K562 (cell line): ENCODE measurements at regions not wholly inside any gene's neighbourhood (a gene's known extent, or its start where the extent isn't known, plus 50 kb on each side); places are given as distances from the start of the nearest gene placed in this dataset.

Experiments
- CBFB ChIP-seq: sonication (generic); formaldehyde crosslinking; IDR thresholded peaks from 2 replicates; pipeline ENCODE4 v1.4.0; 2020; ENCODE audit warnings: mild to moderate bottlenecking, missing genetic modification reagents
- HDAC2 ChIP-seq: fragments of 450-650 bp; IDR thresholded peaks from 2 replicates; pipeline ENCODE4 v1.6.1; 2016; ENCODE audit warnings: mild to moderate bottlenecking
- HMG20B ChIP-seq: fragments of 250-450 bp; sonication (Bioruptor Pico); IDR thresholded peaks from 2 replicates; pipeline ENCODE4 v1.5.0; 2021; ENCODE audit warnings: mild to moderate bottlenecking
- KDM4B ChIP-seq, 2 experiments: fragments of 450-650 bp in 1 of 2; sonication (generic) in 1 of 2; IDR thresholded peaks; 2 replicates each; pipeline ENCODE4 v1.6.1; 2016 to 2017; ENCODE audit warnings: borderline replicate concordance in 2 of 2, antibody characterized with exemption in 1 of 2, low read depth in 1 of 2, mild to moderate bottlenecking in 1 of 2
- MAFK ChIP-seq: IDR thresholded peaks from 2 replicates; pipeline ENCODE4 v1.6.1; 2011; ENCODE audit warnings: low read length, improper control_type of control experiment
- MTA1 ChIP-seq: fragments of 450-650 bp; IDR thresholded peaks from 2 replicates; pipeline ENCODE4 v1.6.1; 2017; ENCODE audit warnings: borderline replicate concordance
- PRPF4 ChIP-seq: fragments of 200-400 bp; formaldehyde crosslinking; IDR thresholded peaks from one replicate; pipeline ENCODE4 v1.6.1; 2017; ENCODE audit warnings: low read length, low read depth, mild to moderate bottlenecking; ENCODE audit not compliant: insufficient read depth, poor library complexity, severe bottlenecking
- RBM39 ChIP-seq: fragments of 200-400 bp; formaldehyde crosslinking; optimal IDR thresholded peaks from 2 replicates; pipeline ENCODE3; 2018; ENCODE audit warnings: low read depth, low read length
- SOX6 ChIP-seq: fragments of 450-650 bp; IDR thresholded peaks from 2 replicates; pipeline ENCODE4 v1.6.1; 2014; ENCODE audit warnings: mild to moderate bottlenecking
- SP1 ChIP-seq: sonication (generic); formaldehyde crosslinking; IDR thresholded peaks from 2 replicates; pipeline ENCODE4 v1.8.1; 2022; ENCODE audit warnings: mild to moderate bottlenecking, missing genetic modification reagents
- TARDBP ChIP-seq: fragments of 450-650 bp; IDR thresholded peaks from 2 replicates; pipeline ENCODE4 v1.6.1; 2016
- TRIM28 ChIP-seq: fragments of 450-650 bp; IDR thresholded peaks from 2 replicates; pipeline ENCODE4 v1.6.1; 2017
- YBX1 ChIP-seq: fragments of 450-650 bp; IDR thresholded peaks from 2 replicates; pipeline ENCODE4 v1.7.1; 2016; ENCODE audit warnings: mild to moderate bottlenecking
- ZNF586 ChIP-seq: fragments of 450-650 bp; formaldehyde crosslinking; conservative IDR thresholded peaks from 2 replicates; pipeline ENCODE4 v1.4.0; 2020; ENCODE audit warnings: mild to moderate bottlenecking, moderate library complexity
- TF ChIP-seq, protein P1 (sequence below): IDR thresholded peaks from 3 replicates; pipeline ENCODE4 v1.6.1; 2011; ENCODE audit warnings: borderline replicate concordance, mild to moderate bottlenecking, moderate library complexity; ENCODE audit not compliant: insufficient read length; ENCODE audit errors: extremely low read depth
- TF ChIP-seq, protein P2 (sequence below): sonication (generic); formaldehyde crosslinking; IDR thresholded peaks from 2 replicates; pipeline ENCODE4 v1.8.1; 2023; ENCODE audit warnings: missing genetic modification reagents, mild to moderate bottlenecking, borderline replicate concordance
- TF ChIP-seq, protein P3 (sequence below), 2 experiments: fragments of 450-650 bp; IDR thresholded peaks; 2 replicates each; pipeline ENCODE4 v1.6.1; 2018; ENCODE audit warnings: mild to moderate bottlenecking in 2 of 2, low read depth in 1 of 2; ENCODE audit not compliant: partially characterized antibody in 2 of 2

DNA sequence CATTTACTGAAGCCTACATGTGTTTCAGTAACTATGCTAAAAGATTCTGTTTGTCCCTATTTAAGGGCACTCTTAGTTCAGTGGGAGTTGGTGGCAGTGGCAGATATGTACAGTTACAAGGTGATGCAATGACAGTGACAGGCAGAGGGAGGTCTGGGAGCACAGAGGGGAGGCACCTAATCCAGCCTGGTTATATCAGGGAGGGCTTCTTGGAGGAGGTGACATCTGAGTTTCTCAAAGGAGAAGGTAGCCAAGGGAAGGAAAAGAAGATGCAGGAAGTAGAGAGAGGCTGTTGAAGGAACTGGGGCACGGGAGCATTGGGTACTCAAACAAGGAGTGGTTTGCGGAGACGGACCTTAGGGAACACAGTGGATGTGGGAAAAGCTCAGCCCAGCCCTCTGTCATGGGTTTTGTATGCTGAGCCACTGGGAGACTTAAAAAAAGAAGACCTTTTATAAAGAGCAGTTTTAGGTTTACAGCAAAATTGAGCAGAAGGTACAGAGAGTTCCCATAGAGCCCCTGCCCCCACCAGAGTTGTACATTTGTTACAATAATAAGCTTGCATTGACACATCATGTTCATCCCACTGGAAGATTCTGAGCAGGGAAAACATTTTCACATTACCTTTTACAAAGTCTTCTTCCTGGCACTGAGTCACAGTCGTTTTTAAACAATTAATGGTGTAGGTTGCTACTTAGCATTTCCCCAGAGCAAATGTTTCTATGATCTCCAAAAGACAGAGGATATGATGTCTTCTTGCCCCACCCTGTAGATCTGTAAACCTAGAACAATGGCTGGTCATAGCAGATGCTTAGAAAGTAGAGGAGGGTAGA lies 83.0 kb upstream of the TAF1B start (continued):
- TF ChIP-seq MTA1 (peak; percentile 15), TARDBP (no peak), MAFK (no peak), KDM4B (IDR thresholded peaks at IDR 0.05; ENCODE audit: borderline replicate concordance in 2 of 2, low read depth in 1 of 2) (no peak), PRPF4 (no peak), CBFB (no peak), YBX1 (no peak), RBM39 (no peak), SP1 (no peak), HMG20B (CRISPR knock-in tag) (no peak), TRIM28 (no peak), HDAC2 (peak; percentile 86; the same call in 1 of the 2 replicates), ZNF586 (no peak), SOX6 (no peak)
- TF ChIP-seq, protein P1, sequence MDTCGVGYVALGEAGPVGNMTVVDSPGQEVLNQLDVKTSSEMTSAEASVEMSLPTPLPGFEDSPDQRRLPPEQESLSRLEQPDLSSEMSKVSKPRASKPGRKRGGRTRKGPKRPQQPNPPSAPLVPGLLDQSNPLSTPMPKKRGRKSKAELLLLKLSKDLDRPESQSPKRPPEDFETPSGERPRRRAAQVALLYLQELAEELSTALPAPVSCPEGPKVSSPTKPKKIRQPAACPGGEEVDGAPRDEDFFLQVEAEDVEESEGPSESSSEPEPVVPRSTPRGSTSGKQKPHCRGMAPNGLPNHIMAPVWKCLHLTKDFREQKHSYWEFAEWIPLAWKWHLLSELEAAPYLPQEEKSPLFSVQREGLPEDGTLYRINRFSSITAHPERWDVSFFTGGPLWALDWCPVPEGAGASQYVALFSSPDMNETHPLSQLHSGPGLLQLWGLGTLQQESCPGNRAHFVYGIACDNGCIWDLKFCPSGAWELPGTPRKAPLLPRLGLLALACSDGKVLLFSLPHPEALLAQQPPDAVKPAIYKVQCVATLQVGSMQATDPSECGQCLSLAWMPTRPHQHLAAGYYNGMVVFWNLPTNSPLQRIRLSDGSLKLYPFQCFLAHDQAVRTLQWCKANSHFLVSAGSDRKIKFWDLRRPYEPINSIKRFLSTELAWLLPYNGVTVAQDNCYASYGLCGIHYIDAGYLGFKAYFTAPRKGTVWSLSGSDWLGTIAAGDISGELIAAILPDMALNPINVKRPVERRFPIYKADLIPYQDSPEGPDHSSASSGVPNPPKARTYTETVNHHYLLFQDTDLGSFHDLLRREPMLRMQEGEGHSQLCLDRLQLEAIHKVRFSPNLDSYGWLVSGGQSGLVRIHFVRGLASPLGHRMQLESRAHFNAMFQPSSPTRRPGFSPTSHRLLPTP, result peak; percentile 68
- TF ChIP-seq, protein P2, sequence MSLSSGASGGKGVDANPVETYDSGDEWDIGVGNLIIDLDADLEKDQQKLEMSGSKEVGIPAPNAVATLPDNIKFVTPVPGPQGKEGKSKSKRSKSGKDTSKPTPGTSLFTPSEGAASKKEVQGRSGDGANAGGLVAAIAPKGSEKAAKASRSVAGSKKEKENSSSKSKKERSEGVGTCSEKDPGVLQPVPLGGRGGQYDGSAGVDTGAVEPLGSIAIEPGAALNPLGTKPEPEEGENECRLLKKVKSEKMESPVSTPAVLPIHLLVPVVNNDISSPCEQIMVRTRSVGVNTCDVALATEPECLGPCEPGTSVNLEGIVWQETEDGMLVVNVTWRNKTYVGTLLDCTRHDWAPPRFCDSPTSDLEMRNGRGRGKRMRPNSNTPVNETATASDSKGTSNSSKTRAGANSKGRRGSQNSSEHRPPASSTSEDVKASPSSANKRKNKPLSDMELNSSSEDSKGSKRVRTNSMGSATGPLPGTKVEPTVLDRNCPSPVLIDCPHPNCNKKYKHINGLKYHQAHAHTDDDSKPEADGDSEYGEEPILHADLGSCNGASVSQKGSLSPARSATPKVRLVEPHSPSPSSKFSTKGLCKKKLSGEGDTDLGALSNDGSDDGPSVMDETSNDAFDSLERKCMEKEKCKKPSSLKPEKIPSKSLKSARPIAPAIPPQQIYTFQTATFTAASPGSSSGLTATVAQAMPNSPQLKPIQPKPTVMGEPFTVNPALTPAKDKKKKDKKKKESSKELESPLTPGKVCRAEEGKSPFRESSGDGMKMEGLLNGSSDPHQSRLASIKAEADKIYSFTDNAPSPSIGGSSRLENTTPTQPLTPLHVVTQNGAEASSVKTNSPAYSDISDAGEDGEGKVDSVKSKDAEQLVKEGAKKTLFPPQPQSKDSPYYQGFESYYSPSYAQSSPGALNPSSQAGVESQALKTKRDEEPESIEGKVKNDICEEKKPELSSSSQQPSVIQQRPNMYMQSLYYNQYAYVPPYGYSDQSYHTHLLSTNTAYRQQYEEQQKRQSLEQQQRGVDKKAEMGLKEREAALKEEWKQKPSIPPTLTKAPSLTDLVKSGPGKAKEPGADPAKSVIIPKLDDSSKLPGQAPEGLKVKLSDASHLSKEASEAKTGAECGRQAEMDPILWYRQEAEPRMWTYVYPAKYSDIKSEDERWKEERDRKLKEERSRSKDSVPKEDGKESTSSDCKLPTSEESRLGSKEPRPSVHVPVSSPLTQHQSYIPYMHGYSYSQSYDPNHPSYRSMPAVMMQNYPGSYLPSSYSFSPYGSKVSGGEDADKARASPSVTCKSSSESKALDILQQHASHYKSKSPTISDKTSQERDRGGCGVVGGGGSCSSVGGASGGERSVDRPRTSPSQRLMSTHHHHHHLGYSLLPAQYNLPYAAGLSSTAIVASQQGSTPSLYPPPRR (CRISPR knock-in tag), result no peak
- TF ChIP-seq, protein P3, sequence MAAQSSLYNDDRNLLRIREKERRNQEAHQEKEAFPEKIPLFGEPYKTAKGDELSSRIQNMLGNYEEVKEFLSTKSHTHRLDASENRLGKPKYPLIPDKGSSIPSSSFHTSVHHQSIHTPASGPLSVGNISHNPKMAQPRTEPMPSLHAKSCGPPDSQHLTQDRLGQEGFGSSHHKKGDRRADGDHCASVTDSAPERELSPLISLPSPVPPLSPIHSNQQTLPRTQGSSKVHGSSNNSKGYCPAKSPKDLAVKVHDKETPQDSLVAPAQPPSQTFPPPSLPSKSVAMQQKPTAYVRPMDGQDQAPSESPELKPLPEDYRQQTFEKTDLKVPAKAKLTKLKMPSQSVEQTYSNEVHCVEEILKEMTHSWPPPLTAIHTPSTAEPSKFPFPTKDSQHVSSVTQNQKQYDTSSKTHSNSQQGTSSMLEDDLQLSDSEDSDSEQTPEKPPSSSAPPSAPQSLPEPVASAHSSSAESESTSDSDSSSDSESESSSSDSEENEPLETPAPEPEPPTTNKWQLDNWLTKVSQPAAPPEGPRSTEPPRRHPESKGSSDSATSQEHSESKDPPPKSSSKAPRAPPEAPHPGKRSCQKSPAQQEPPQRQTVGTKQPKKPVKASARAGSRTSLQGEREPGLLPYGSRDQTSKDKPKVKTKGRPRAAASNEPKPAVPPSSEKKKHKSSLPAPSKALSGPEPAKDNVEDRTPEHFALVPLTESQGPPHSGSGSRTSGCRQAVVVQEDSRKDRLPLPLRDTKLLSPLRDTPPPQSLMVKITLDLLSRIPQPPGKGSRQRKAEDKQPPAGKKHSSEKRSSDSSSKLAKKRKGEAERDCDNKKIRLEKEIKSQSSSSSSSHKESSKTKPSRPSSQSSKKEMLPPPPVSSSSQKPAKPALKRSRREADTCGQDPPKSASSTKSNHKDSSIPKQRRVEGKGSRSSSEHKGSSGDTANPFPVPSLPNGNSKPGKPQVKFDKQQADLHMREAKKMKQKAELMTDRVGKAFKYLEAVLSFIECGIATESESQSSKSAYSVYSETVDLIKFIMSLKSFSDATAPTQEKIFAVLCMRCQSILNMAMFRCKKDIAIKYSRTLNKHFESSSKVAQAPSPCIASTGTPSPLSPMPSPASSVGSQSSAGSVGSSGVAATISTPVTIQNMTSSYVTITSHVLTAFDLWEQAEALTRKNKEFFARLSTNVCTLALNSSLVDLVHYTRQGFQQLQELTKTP (IDR thresholded peaks at IDR 0.05; ENCODE audit: low read depth in 1 of 2, partially characterized antibody in 2 of 2), result no peak
